ENCODE measurements at regions not wholly inside any gene's neighbourhood (a gene's known extent, or its start where the extent isn't known, plus 50 kb on each side); places are given as distances from the start of the nearest gene placed in this dataset.

- TF ChIP-seq POLR2A (IDR thresholded peaks at IDR 0.05), result no peak
- TF ChIP-seq CTCF (IDR thresholded peaks at IDR 0.05), result no peak
These were observed 95.3 kb upstream of the ZNF536 start for GRCh38 chr19:30276883-30277280.

Measured in esophagus squamous epithelium (tissue), 4 donors.